GM12878 (cell line): ENCODE measurements at regions not wholly inside any gene's neighbourhood (a gene's known extent, or its start where the extent isn't known, plus 50 kb on each side); places are given as distances from the start of the nearest gene placed in this dataset.

Experiments
- ATAC-seq: fragments of 200-7000 bp; cut with Tn5 transposase; 3 replicates; pipeline ENCODE4 v1.9.1; 2020; ENCODE audit warnings: mild to moderate bottlenecking, moderate library complexity
- BruUV-seq: library from RNA; stranded (reverse); fragments of 400-500 nt; replicated peaks from 2 replicates; lab custom pipeline; 2021; lab: Mats Ljungman, UMichigan
- CTCF ChIA-PET: fragments of 300-600 bp; sonication (Branson Sonifier 250); formaldehyde crosslinking; extraction: SDS; loops from one replicate; lab custom pipeline; 2021; ENCODE audit warnings: inconsistent platforms; lab: Yijun Ruan, JAX
- POLR2A ChIA-PET: fragments of 350-600 bp; formaldehyde crosslinking; extraction: SDS; loops from one replicate; lab custom pipeline; 2021; ENCODE audit warnings: inconsistent platforms; lab: Charles Lee
- RAD21 ChIA-PET: fragments of 300-600 bp; sonication (Branson Sonifier 250); formaldehyde crosslinking; loops from one replicate; lab custom pipeline; 2023; ENCODE audit warnings: antibody characterized with exemption; ENCODE audit not compliant: unreplicated experiment; lab: Charles Lee
- SMC1A ChIA-PET: fragments of 300-600 bp; sonication (Branson Sonifier 250); formaldehyde crosslinking; loops from one replicate; lab custom pipeline; 2023; ENCODE audit not compliant: unreplicated experiment, uncharacterized antibody; lab: Charles Lee
- DNase-seq: peaks from one replicate; pipeline ENCODE4 v3.0.0-alpha.2; 2011; ENCODE audit warnings: low read depth, low spot score
- FAIRE-seq: peaks from 3 replicates; lab custom pipeline; 2011; peaks lifted over from hg19 to GRCh38; lab: Jason Lieb, UNC
- H2AFZ ChIP-seq: 2 replicates; pipeline ENCODE4 v1.6.0; 2011; ENCODE audit warnings: low read depth, low read length, control low read depth; ENCODE audit not compliant: control insufficient read depth
- H3K27ac ChIP-seq: 2 replicates; pipeline ENCODE4 v1.5.1; 2011; ENCODE audit warnings: control low read depth; ENCODE audit not compliant: control insufficient read depth, insufficient read depth
- H3K27me3 ChIP-seq, 2 experiments: replicated peaks in 1 of 2; 2 replicates each; pipeline versions ENCODE4 v1.6.0 to v1.6.1; 2011; ENCODE audit warnings: low read length in 1 of 2; ENCODE audit not compliant: control insufficient read depth in 2 of 2, insufficient read depth in 2 of 2
- H3K36me3 ChIP-seq, 2 experiments: 2 replicates each; pipeline ENCODE4 v1.5.1; 2011; ENCODE audit warnings: low read length in 1 of 2; ENCODE audit not compliant: control insufficient read depth in 2 of 2, insufficient read depth in 2 of 2
- H3K4me1 ChIP-seq: 2 replicates; pipeline ENCODE4 v1.6.1; 2011; ENCODE audit warnings: mild to moderate bottlenecking, low read length, moderate library complexity, mixed read lengths; ENCODE audit not compliant: control insufficient read depth, insufficient read depth
- H3K4me2 ChIP-seq: 2 replicates; pipeline ENCODE4 v1.6.0; 2011; ENCODE audit warnings: control low read depth; ENCODE audit not compliant: control insufficient read depth, insufficient read depth
- H3K4me3 ChIP-seq: fragments of 200-600 bp; sonication (generic); 2 replicates; pipeline ENCODE4 v1.5.1; 2016
- H3K79me2 ChIP-seq: 2 replicates; pipeline ENCODE4 v1.6.0; 2011; ENCODE audit warnings: low read length; ENCODE audit not compliant: control insufficient read depth, insufficient read depth
- H3K9ac ChIP-seq: 2 replicates; pipeline ENCODE4 v1.8.0; 2011; ENCODE audit warnings: low read length, control low read depth, mixed read lengths; ENCODE audit not compliant: control insufficient read depth, insufficient read depth
- H3K9me3 ChIP-seq: replicated peaks from 3 replicates; pipeline ENCODE4 v1.5.1; 2011; ENCODE audit warnings: mild to moderate bottlenecking, low read length; ENCODE audit not compliant: control insufficient read depth, insufficient read depth
- H4K20me1 ChIP-seq: 2 replicates; pipeline ENCODE4 v1.6.0; 2011; ENCODE audit not compliant: control insufficient read depth, insufficient read depth
- ATF2 ChIP-seq: IDR thresholded peaks from 2 replicates; pipeline ENCODE4 v1.6.1; 2012; ENCODE audit warnings: low read length, inconsistent platforms
- CBX3 ChIP-seq: fragments of 200-600 bp; sonication (generic); IDR thresholded peaks from 2 replicates; pipeline ENCODE4 v1.6.1; 2016; ENCODE audit warnings: low read depth, borderline replicate concordance
- CHD1 ChIP-seq: IDR thresholded peaks from 2 replicates; pipeline ENCODE4 v1.6.1; 2012; ENCODE audit warnings: low read depth, low read length, improper control_type of control experiment
- HSF1 ChIP-seq: fragments of 150-350 bp; IDR thresholded peaks from 2 replicates; pipeline ENCODE4 v1.6.1; 2014; ENCODE audit warnings: mild to moderate bottlenecking, low read depth, low read length
- KLF5 ChIP-seq: fragments of 450-650 bp; IDR thresholded peaks from 2 replicates; pipeline ENCODE4 v1.6.1; 2014; ENCODE audit warnings: mild to moderate bottlenecking; ENCODE audit not compliant: partially characterized antibody
- NFXL1 ChIP-seq: fragments of 450-650 bp; IDR thresholded peaks from 2 replicates; pipeline ENCODE4 v1.6.1; 2017; ENCODE audit warnings: antibody characterized with exemption, mild to moderate bottlenecking, borderline replicate concordance
- NRF1 ChIP-seq: conservative IDR thresholded peaks from 2 replicates; pipeline ENCODE4 v1.6.1; 2011; ENCODE audit warnings: mild to moderate bottlenecking, low read depth, low read length, improper control_type of control experiment
- POLR2AphosphoS5 ChIP-seq: IDR thresholded peaks from 2 replicates; pipeline ENCODE4 v1.6.1; 2011; ENCODE audit warnings: mild to moderate bottlenecking, low read length, inconsistent platforms
- RUNX3 ChIP-seq: IDR thresholded peaks from 2 replicates; pipeline ENCODE4 v1.6.1; 2012; ENCODE audit warnings: low read length, inconsistent platforms
- SUZ12 ChIP-seq: fragments of 200-600 bp; sonication (generic); IDR thresholded peaks from one replicate; pipeline ENCODE4 v1.6.1; 2018; ENCODE audit warnings: antibody characterized with exemption, mild to moderate bottlenecking; ENCODE audit not compliant: unreplicated experiment
- YY1 ChIP-seq: IDR thresholded peaks from 2 replicates; pipeline ENCODE4 v1.6.1; 2011; ENCODE audit warnings: low read depth, mild to moderate bottlenecking, low read length
- ZNF384 ChIP-seq: IDR thresholded peaks from 2 replicates; pipeline ENCODE4 v1.6.1; 2012; ENCODE audit warnings: low read depth, mild to moderate bottlenecking, low read length, improper control_type of control experiment, borderline replicate concordance
- WGBS: methylation state at CpG from one replicate; pipeline ENCODE4 v1.1.6; 2016; ENCODE audit warnings: low lambda C conversion rate; ENCODE audit not compliant: insufficient replicate concordance, insufficient coverage; ENCODE audit errors: missing lambda C conversion rate; 5-methylcytosine and 5-hydroxymethylcytosine counted together
- in situ Hi-C: fragments of 300-500 bp; cut with MboI; formaldehyde crosslinking; loops from 9 replicates; pipeline ENCODE4 v1.14.3; 2018; ENCODE audit warnings: mixed read lengths
- intact Hi-C: fragments of 100-400 bp; cut with micrococcal nuclease; formaldehyde crosslinking; loops from one replicate; pipeline ENCODE4 v1.14.2; 2022; ENCODE audit not compliant: unreplicated experiment

GRCh38 chr12:17618831-17619230, 471.2 kb downstream of the RERGL start:
- H3K4me2 ChIP-seq, result no peak overlapping the region
- BruUV-seq, result no TSS peak
- H2AFZ ChIP-seq, result no peak overlapping the region
- intact Hi-C loops, result no loop called here
- H3K4me3 ChIP-seq, result no peak overlapping the region
- ChIA-PET POLR2A (no interaction called here), SMC1A (no interaction called here)
- no peak for DNase-seq
- no peaks in the 10 kb centered on the region for H3K27me3 ChIP-seq
- no peaks in the 10 kb centered on the region for H4K20me1 ChIP-seq
- H3K27ac ChIP-seq, result no peak overlapping the region
- H3K9me3 ChIP-seq, result no peaks in the 10 kb centered on the region
- no peak for TF ChIP-seq YY1
- no peak for TF ChIP-seq ZNF384
- no peak for TF ChIP-seq CHD1
- no peak for TF ChIP-seq KLF5
- TF ChIP-seq CBX3, result no peak
- TF ChIP-seq RUNX3, result no peak
- TF ChIP-seq ATF2, result no peak
- no peak for TF ChIP-seq HSF1
- no peak for TF ChIP-seq SUZ12
- no peak for TF ChIP-seq NRF1
- TF ChIP-seq NFXL1, result no peak
- no peak for TF ChIP-seq POLR2AphosphoS5
- TF ChIP-seq, all 136 proteins: peak for 0
- ChIA-PET CTCF (no interaction called here), RAD21 (no interaction called here)
- 17% methylated on average over 2 of the region's 2 CpGs for WGBS
- Histone ChIP-seq H3K4me1 (no peaks in the 10 kb centered on the region), H3K9ac (no peak overlapping the region), H3K79me2 (no peaks in the 10 kb centered on the region), H3K36me3 (no peaks in the 10 kb centered on the region)
- FAIRE-seq (no peak), ATAC-seq (no peak)
- in situ Hi-C loops, result no loop called here
